ENCODE measurements at regions not wholly inside any gene's neighbourhood (a gene's known extent, or its start where the extent isn't known, plus 50 kb on each side); places are given as distances from the start of the nearest gene placed in this dataset.

DNA sequence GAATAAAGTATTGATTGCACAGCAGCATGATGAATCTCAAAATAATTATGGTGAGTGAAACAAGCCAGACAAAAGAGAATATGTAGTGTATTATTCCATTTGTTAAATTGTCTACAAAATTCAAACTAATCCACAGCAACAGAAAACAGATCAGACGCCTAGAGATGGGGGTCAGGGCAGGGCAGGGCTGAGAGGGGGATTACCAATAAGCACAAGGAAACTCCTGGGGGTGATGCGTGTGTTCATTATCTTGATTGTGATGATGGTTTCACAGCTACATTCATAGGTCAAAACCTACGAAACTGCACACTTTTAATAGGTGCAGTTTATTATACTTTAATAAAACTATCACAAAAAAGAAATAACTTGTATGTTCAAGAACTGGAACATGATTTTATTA, 132.7 kb upstream of the CDK6 start:
- Histone ChIP-seq H3K4me3 (ENCODE audit: control extremely low read depth in 1 of 5, extremely low read depth in 1 of 5, insufficient read depth in 1 of 5, low read depth in 2 of 5, low read length in 4 of 5) (no peak overlapping the region), H3K4me2 (replicated peaks; ENCODE audit: low read depth, low read length, poor library complexity, severe bottlenecking) (no peak overlapping the region), H2AFZ (ENCODE audit: insufficient read depth, low read depth, low read length, poor library complexity, severe bottlenecking) (no peak overlapping the region), H3K27me3 (replicated peaks in 1 of 4; ENCODE audit: control extremely low read depth in 1 of 4, control insufficient read depth in 3 of 4, insufficient read depth in 4 of 4, low read length in 3 of 4) (no peaks in the 10 kb centered on the region), H3K36me3 (replicated peaks in 1 of 2; ENCODE audit: control extremely low read depth in 1 of 2, control insufficient read depth in 1 of 2, extremely low read depth in 1 of 2, insufficient read depth in 2 of 2, low read length in 1 of 2) (no peaks in the 10 kb centered on the region), H3K9ac (ENCODE audit: low read length) (no peak overlapping the region), H3K27ac (ENCODE audit: low read length in 2 of 2) (no peak overlapping the region), H3K79me2 (ENCODE audit: control insufficient read depth, insufficient read depth, low read length) (no peaks in the 10 kb centered on the region), H3K4me1 (ENCODE audit: control insufficient read depth in 2 of 2, insufficient read depth in 2 of 2, low read length in 2 of 2) (no peaks in the 10 kb centered on the region), H4K20me1 (ENCODE audit: control insufficient read depth, insufficient read depth, low read length, poor library complexity, severe bottlenecking) (no peaks in the 10 kb centered on the region), H3K9me3 (ENCODE audit: control extremely low read depth in 1 of 3, control insufficient read depth in 2 of 3, insufficient read depth in 1 of 3, low read length in 2 of 3) (peaks cover 0 to 2% (median 0%) of the 10 kb centered on the region in 3 donors)
- no peak for TF ChIP-seq EZH2 (IDR thresholded peaks at IDR 0.05; ENCODE audit: borderline replicate concordance, insufficient read depth, low read depth, low read length, poor library complexity, severe bottlenecking)
- TF ChIP-seq, protein P1, sequence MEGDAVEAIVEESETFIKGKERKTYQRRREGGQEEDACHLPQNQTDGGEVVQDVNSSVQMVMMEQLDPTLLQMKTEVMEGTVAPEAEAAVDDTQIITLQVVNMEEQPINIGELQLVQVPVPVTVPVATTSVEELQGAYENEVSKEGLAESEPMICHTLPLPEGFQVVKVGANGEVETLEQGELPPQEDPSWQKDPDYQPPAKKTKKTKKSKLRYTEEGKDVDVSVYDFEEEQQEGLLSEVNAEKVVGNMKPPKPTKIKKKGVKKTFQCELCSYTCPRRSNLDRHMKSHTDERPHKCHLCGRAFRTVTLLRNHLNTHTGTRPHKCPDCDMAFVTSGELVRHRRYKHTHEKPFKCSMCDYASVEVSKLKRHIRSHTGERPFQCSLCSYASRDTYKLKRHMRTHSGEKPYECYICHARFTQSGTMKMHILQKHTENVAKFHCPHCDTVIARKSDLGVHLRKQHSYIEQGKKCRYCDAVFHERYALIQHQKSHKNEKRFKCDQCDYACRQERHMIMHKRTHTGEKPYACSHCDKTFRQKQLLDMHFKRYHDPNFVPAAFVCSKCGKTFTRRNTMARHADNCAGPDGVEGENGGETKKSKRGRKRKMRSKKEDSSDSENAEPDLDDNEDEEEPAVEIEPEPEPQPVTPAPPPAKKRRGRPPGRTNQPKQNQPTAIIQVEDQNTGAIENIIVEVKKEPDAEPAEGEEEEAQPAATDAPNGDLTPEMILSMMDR (IDR thresholded peaks at IDR 0.05): no peak
- H3K4me1 Mint-ChIP-seq: no peaks in the 10 kb centered on the region
- CTCF ChIA-PET: no interaction called here
- DNase-seq (no peak), ATAC-seq (ENCODE audit: low read depth) (no peak)
- H3K27me3 Mint-ChIP-seq: no peaks in the 10 kb centered on the region
- intact Hi-C loops (cut with micrococcal nuclease): no loop called here
- WGBS (ENCODE audit: insufficient coverage): no CpG with 5 or more reads among the region's 3 CpGs
- POLR2A ChIA-PET: no interaction called here
- H3K9me3 Mint-ChIP-seq (ENCODE audit: insufficient read depth): no peaks in the 10 kb centered on the region
- no peak overlapping the region for H3K4me3 Mint-ChIP-seq
- no peak overlapping the region for H3K27ac Mint-ChIP-seq

DNA sequence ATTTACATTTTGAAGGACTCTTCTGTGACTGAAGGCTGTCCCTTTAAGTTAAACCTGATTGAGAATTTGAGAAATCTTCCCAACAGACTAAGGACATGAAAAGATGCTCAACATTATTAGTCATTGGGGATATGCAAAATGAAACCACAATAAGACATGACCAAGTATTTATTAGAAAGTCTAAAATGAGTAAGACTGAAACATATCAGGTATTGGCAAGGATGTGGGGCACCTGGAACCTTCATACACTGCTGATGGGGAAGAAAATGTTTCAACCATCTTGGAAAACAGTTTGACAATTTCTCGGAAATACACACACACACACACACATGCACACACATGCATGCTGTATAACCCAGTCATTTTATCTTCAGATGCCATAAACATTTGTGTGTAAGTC, 132.1 kb upstream of the CDK6 start:
- no peaks in the 10 kb centered on the region for H3K9me3 Mint-ChIP-seq (ENCODE audit: insufficient read depth)
- Histone ChIP-seq H3K9me3 (ENCODE audit: control extremely low read depth in 1 of 3, control insufficient read depth in 2 of 3, insufficient read depth in 1 of 3, low read length in 2 of 3) (peaks cover 0 to 2% (median 0%) of the 10 kb centered on the region in 3 donors), H3K4me2 (replicated peaks; ENCODE audit: low read depth, low read length, poor library complexity, severe bottlenecking) (no peak overlapping the region), H3K27me3 (replicated peaks in 1 of 4; ENCODE audit: control extremely low read depth in 1 of 4, control insufficient read depth in 3 of 4, insufficient read depth in 4 of 4, low read length in 3 of 4) (no peaks in the 10 kb centered on the region), H3K36me3 (replicated peaks in 1 of 2; ENCODE audit: control extremely low read depth in 1 of 2, control insufficient read depth in 1 of 2, extremely low read depth in 1 of 2, insufficient read depth in 2 of 2, low read length in 1 of 2) (no peaks in the 10 kb centered on the region), H2AFZ (ENCODE audit: insufficient read depth, low read depth, low read length, poor library complexity, severe bottlenecking) (no peak overlapping the region), H3K9ac (ENCODE audit: low read length) (no peak overlapping the region), H3K79me2 (ENCODE audit: control insufficient read depth, insufficient read depth, low read length) (no peaks in the 10 kb centered on the region), H3K27ac (ENCODE audit: low read length in 2 of 2) (no peak overlapping the region), H3K4me1 (ENCODE audit: control insufficient read depth in 2 of 2, insufficient read depth in 2 of 2, low read length in 2 of 2) (no peaks in the 10 kb centered on the region), H4K20me1 (ENCODE audit: control insufficient read depth, insufficient read depth, low read length, poor library complexity, severe bottlenecking) (no peaks in the 10 kb centered on the region), H3K4me3 (ENCODE audit: control extremely low read depth in 1 of 5, extremely low read depth in 1 of 5, insufficient read depth in 1 of 5, low read depth in 2 of 5, low read length in 4 of 5) (no peak overlapping the region)
- H3K4me3 Mint-ChIP-seq: no peak overlapping the region
- intact Hi-C loops (cut with micrococcal nuclease): no loop called here
- ChIA-PET POLR2A (no interaction called here), CTCF (no interaction called here)
- no peak for ATAC-seq (ENCODE audit: low read depth)
- no CpG with 5 or more reads among the region's 1 CpG for WGBS (ENCODE audit: insufficient coverage)
- TF ChIP-seq, protein P1 (IDR thresholded peaks at IDR 0.05): no peak
- TF ChIP-seq EZH2 (IDR thresholded peaks at IDR 0.05; ENCODE audit: borderline replicate concordance, insufficient read depth, low read depth, low read length, poor library complexity, severe bottlenecking): no peak
- no peaks in the 10 kb centered on the region for H3K4me1 Mint-ChIP-seq
- H3K27me3 Mint-ChIP-seq: no peaks in the 10 kb centered on the region
- H3K27ac Mint-ChIP-seq: no peak overlapping the region
- DNase-seq: no peak

All from B cell (primary cell).